Stimulated activated CD4-positive, alpha-beta T cell treated with anti-CD3 and anti-CD28 coated beads, Interleukin-1b, Interleukin-23, amount 100 ng/mL, for 1 hour (primary cell): ENCODE measurements at regions not wholly inside any gene's neighbourhood (a gene's known extent, or its start where the extent isn't known, plus 50 kb on each side); places are given as distances from the start of the nearest gene placed in this dataset.
"Not testable (repeated sequence)": the region's sequence is repeated elsewhere in the genome, so short reads cannot be mapped to it uniquely, and the experiment has no call there.

Experiments used
- DNase-seq, 2 donors: peaks; one replicate each; pipeline ENCODE4 v3.0.0-alpha.2; 2020; ENCODE audit warnings: low read depth in 2 of 2

DNA sequence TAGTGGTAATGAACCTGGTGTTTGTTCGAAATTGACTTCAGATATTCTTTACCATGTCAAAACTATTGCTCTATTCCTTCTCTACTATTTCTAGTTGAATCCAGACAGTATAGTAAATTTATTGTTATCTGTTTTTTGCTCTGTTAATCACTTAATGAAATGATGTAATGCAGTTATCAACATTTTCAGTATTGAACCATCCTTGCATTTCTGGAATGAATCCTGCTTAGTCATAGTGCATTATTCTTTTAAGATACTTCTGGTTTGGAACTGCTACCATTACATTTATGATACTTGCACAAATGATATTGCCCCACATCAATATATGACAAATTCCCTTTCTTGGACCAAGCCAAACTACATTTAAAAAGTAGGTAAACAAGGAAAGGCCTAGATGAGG, 554.0 kb upstream of the KLF4 start:
- no peak for DNase-seq

- no peak for DNase-seq
Measured at GRCh38 chr9:108041551-108041950, 552.0 kb upstream of the KLF4 start.

DNA sequence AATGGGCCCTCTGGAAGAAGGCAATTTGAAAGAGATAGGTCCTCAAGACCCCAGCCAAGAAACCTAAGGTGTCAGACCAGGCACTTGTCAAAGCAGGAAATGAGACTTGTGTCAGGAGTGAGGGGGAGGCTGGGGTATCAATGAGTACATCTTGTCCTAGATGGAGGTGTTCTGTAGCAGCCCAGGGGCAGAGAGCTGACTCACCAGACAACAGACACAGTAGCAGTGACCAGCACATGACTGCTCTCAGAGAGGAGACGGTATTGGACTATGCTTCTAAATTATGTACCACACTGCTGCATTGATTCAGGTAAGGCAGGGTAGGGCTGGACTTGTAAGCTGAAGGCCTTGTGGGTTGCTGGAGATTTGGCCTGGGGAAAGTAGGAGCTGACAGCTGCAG, 551.2 kb upstream of the KLF4 start:
- DNase-seq, result no peak

DNA sequence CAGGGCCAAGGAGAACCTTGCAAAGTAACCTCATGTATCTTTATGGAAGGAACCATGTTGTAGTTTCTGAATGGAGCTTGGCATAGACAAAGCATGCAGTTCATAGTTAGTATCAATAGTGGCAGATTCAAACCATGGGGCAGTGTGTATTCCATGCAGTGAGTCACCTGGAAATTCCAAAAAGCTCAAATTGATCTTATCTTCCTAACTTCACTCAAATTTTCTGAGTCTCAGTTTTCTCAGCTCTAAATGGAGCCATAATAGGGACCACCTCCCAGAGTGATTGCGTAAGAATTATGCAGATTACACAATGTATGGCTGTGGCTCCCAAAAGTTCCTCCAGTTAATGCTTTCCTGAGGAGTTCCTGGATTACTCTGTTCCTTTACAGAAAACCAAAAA, 549.9 kb upstream of the KLF4 start:
- no peak for DNase-seq

- no peak for DNase-seq
Measured at GRCh38 chr9:108039012-108039411, 549.4 kb upstream of the KLF4 start.

DNA sequence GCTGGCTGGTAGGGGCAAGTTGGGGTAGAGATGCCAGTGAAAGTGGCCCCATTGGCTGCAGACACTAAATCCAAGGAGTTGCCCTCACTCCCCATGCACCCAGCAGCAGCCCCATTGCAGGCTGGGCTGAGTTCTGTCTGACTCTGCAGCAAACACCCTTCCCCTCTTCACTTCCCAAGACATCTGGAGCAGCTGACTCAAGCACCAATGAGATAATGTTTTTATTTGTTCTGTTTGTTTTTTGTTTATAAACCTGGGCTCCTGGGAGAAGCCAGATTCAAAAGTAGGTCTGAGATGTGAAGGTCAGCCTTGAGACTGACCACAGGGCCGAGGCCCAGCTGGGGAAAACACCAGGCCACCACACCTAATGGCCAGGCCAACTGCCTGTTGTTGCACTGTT, 545.9 kb upstream of the KLF4 start:
- no peak for DNase-seq

- no peak for DNase-seq
Measured at GRCh38 chr9:108033976-108034964, 544.7 kb upstream of the KLF4 start.

GRCh38 chr9:108032079-108032478, 542.5 kb upstream of the KLF4 start:
- not testable (repeated sequence) for DNase-seq

DNA sequence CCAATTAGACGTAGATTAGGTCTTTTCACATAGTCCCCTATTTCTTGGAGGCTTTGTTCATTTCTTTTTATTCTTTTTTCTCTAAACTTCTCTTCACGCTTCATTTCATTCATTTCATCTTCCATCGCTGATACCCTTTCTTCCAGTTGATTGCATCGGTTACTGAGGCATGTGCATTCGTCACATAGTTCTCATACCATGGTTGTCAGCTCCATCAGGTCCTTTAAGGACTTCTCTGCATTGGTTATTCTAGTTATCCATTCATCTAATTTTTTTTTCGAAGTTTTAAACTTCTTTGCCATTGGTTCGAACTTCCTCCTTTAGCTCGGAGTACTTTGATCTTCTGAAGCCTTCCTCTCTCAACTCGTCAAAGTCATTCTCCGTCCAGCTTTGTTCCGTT, 541.7 kb upstream of the KLF4 start:
- DNase-seq, result not testable (repeated sequence)

GRCh38 chr9:108026718-108027117, 537.1 kb upstream of the KLF4 start:
- not testable (repeated sequence) for DNase-seq

DNA sequence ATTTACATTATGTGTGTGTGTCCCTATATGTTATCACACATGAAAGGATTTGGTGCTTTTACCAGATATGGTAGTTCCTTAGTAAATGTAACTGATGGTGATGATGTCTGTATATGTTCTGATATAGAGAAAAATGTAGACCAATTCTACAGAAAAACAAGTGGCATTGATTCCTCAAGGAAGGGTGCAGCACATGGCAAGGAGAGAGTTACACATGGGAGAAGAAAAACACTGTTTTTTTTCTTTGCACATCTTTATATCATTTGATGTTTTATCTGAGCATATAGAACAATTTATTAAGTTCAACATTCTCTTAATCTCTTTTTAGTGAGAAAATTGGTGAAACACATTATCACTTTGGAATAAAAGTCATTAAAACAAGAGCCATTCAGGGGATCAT, 535.0 kb upstream of the KLF4 start:
- DNase-seq, result no peak

- DNase-seq, result no peak
Measured at GRCh38 chr9:108022246-108022935, 532.8 kb upstream of the KLF4 start.

GRCh38 chr9:108021096-108021710, 531.6 kb upstream of the KLF4 start:
- no peak for DNase-seq

GRCh38 chr9:108019821-108020220, 530.3 kb upstream of the KLF4 start:
- no peak for DNase-seq

GRCh38 chr9:108017671-108018070, 528.1 kb upstream of the KLF4 start:
- DNase-seq, result no peak

DNA sequence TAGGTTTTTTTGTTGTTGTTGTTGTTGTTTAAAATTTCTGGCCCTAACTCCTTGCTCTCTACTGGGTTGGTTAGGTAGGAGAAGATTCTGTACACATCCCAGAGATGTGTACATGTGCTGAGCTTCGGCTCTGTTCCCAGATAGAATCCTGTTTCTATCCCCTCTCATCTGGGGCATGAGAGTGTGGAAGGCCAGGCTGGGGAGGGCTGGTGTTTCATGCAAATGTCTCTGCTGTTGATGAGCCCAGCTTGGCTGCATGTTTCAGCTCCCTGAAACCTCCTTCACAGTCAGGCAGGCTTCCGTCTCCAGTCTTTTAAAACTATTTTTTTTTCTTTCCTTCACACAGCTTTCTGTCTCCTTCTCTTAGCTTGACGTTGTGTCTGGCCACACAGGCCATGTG, 526.9 kb upstream of the KLF4 start:
- DNase-seq, result no peak

GRCh38 chr9:108015690-108016089, 526.1 kb upstream of the KLF4 start:
- DNase-seq, result no peak

DNA sequence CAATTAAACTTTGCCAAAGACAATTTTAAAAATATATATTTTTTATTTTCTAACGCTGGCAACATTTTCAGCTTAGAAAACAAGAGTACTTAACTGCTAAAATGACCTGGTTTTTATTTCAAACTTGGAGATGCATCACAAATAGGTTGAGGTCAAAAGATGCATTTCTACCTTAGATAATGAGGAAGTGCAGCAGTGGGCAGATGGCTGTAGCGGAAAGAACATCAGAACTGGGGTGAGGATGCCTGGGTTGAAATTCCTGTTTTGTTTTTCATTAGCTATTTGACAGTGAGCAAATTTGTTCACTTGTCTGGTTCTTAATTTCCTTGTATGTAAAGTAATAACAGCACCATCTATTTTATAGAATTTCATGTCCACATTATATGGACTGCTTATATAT, 524.8 kb upstream of the KLF4 start:
- DNase-seq, result no peak

GRCh38 chr9:108012886-108013665, 523.5 kb upstream of the KLF4 start:
- DNase-seq, result no peak

GRCh38 chr9:108012405-108012804, 522.8 kb upstream of the KLF4 start:
- no peak for DNase-seq

- DNase-seq, result no peak
Measured at GRCh38 chr9:108003526-108003925, 514.0 kb upstream of the KLF4 start.
